Colonic mucosa (tissue), 4 donors: ENCODE measurements at regions not wholly inside any gene's neighbourhood (a gene's known extent, or its start where the extent isn't known, plus 50 kb on each side); places are given as distances from the start of the nearest gene placed in this dataset.

Source experiments
- DNase-seq: peaks from one replicate; pipeline ENCODE4 v3.0.0-alpha.2; 2020
- H3K27ac ChIP-seq: fragments of 200-600 bp; one replicate; pipeline ENCODE4 v1.8.0; 2021
- H3K27me3 ChIP-seq: fragments of 200-600 bp; one replicate; pipeline ENCODE4 v1.8.0; 2021
- H3K36me3 ChIP-seq: fragments of 200-600 bp; one replicate; pipeline ENCODE4 v1.8.0; 2021
- H3K4me1 ChIP-seq: fragments of 200-600 bp; one replicate; pipeline ENCODE4 v1.8.0; 2021; ENCODE audit warnings: mild to moderate bottlenecking
- H3K4me3 ChIP-seq: fragments of 200-600 bp; one replicate; pipeline ENCODE4 v1.8.0; 2021
- H3K9ac ChIP-seq, 2 donors: one replicate each; pipeline ENCODE4 v1.7.0; 2013; ENCODE audit warnings: control low read depth in 2 of 2, low read depth in 2 of 2, low read length in 2 of 2
- H3K9me3 ChIP-seq: fragments of 200-600 bp; one replicate; pipeline ENCODE4 v1.8.0; 2021
- CTCF ChIP-seq: fragments of 200-600 bp; IDR thresholded peaks from one replicate; pipeline ENCODE4 v1.8.0; 2022; ENCODE audit warnings: antibody characterized with exemption, mild to moderate bottlenecking
- intact Hi-C: fragments of 100-400 bp; cut with DNase I; formaldehyde crosslinking; loops from one replicate; pipeline ENCODE4 v1.14.1; 2022
- donor health status: healthy.
- donor health status: DM: no; HTN: no; CAD: no.
- donor health status: DM: no; HTN: no; CAD: no.

GRCh38 chr5:138664276-138664943 lies 88.8 kb upstream of the CTNNA1 start:
- H3K9ac ChIP-seq: no peak overlapping the region
- no peaks in the 10 kb centered on the region for H3K27me3 ChIP-seq
- no peaks in the 10 kb centered on the region for H3K4me1 ChIP-seq
- H3K36me3 ChIP-seq: no peaks in the 10 kb centered on the region
- TF ChIP-seq CTCF: no peak
- DNase-seq: no peak
- intact Hi-C loops: no loop called here
- no peak overlapping the region for H3K4me3 ChIP-seq
- H3K27ac ChIP-seq: no peak overlapping the region
- H3K9me3 ChIP-seq: no peaks in the 10 kb centered on the region

GRCh38 chr5:138663561-138663960 lies 88.4 kb upstream of the HSPA9 start:
- no peaks in the 10 kb centered on the region for H3K9me3 ChIP-seq
- no peak for DNase-seq
- no peak for TF ChIP-seq CTCF
- no peak overlapping the region for H3K9ac ChIP-seq
- no peaks in the 10 kb centered on the region for H3K36me3 ChIP-seq
- intact Hi-C loops: no loop called here
- H3K27me3 ChIP-seq: no peaks in the 10 kb centered on the region
- H3K27ac ChIP-seq: no peak overlapping the region
- no peak overlapping the region for H3K4me3 ChIP-seq
- no peaks in the 10 kb centered on the region for H3K4me1 ChIP-seq

GRCh38 chr5:138663009-138663408 lies 87.8 kb upstream of the HSPA9 start:
- no peak for TF ChIP-seq CTCF
- Histone ChIP-seq H3K4me1 (no peaks in the 10 kb centered on the region), H3K36me3 (no peaks in the 10 kb centered on the region), H3K27ac (no peak overlapping the region), H3K9me3 (no peaks in the 10 kb centered on the region), H3K27me3 (no peaks in the 10 kb centered on the region), H3K9ac (no peak overlapping the region), H3K4me3 (no peak overlapping the region)
- intact Hi-C loops: no loop called here
- DNase-seq: no peak

GRCh38 chr5:138662599-138662998 lies 87.4 kb upstream of the HSPA9 start:
- no peak for DNase-seq
- no peak for TF ChIP-seq CTCF
- Histone ChIP-seq H3K4me1 (no peaks in the 10 kb centered on the region), H3K9me3 (no peaks in the 10 kb centered on the region), H3K9ac (no peak overlapping the region), H3K36me3 (no peaks in the 10 kb centered on the region), H3K27ac (no peak overlapping the region), H3K4me3 (no peak overlapping the region), H3K27me3 (no peaks in the 10 kb centered on the region)
- intact Hi-C loops: no loop called here

- intact Hi-C loops: no loop called here
- no peak for TF ChIP-seq CTCF
- no peak for DNase-seq
Measured at GRCh38 chr5:138661991-138662434, 86.8 kb upstream of the HSPA9 start.

More at GRCh38 chr5:138661991-138662434, 86.8 kb upstream of the HSPA9 start:
- H3K36me3 ChIP-seq: no peaks in the 10 kb centered on the region
- H3K27me3 ChIP-seq: no peaks in the 10 kb centered on the region
- H3K4me1 ChIP-seq: no peaks in the 10 kb centered on the region
- no peak overlapping the region for H3K4me3 ChIP-seq
- no peak overlapping the region for H3K9ac ChIP-seq
- no peak overlapping the region for H3K27ac ChIP-seq
- H3K9me3 ChIP-seq: no peaks in the 10 kb centered on the region
